ENCODE measurements at regions not wholly inside any gene's neighbourhood (a gene's known extent, or its start where the extent isn't known, plus 50 kb on each side); places are given as distances from the start of the nearest gene placed in this dataset.

- DNase-seq (ENCODE audit: low spot score) (no peak), ATAC-seq (ENCODE audit: low FRiP score) (no peak)
- no peak for TF ChIP-seq CTCF (IDR thresholded peaks at IDR 0.05)
Measured at GRCh38 chr7:25294624-25295023, 66.3 kb upstream of the NPVF start.

- DNase-seq (ENCODE audit: low spot score) (no peak), ATAC-seq (ENCODE audit: low FRiP score) (no peak)
- no peak for TF ChIP-seq CTCF (IDR thresholded peaks at IDR 0.05)
Measured at GRCh38 chr7:25295387-25295786, 67.1 kb upstream of the NPVF start.

GRCh38 chr7:25296086-25296485 lies 67.8 kb upstream of the NPVF start:
- no peak for ATAC-seq (ENCODE audit: low FRiP score)
- no peak for DNase-seq (ENCODE audit: low spot score)
- no peak for TF ChIP-seq CTCF (IDR thresholded peaks at IDR 0.05)

GRCh38 chr7:25297278-25297677 lies 69.0 kb upstream of the NPVF start:
- no peak for TF ChIP-seq CTCF (IDR thresholded peaks at IDR 0.05)
- no peak for DNase-seq (ENCODE audit: low spot score)
- no peak for ATAC-seq (ENCODE audit: low FRiP score)

- DNase-seq (ENCODE audit: low spot score) = no peak
- ATAC-seq (ENCODE audit: low FRiP score) = no peak
- TF ChIP-seq CTCF (IDR thresholded peaks at IDR 0.05) = no peak
Measured at GRCh38 chr7:25303281-25304181, 75.2 kb upstream of the NPVF start.

- DNase-seq (ENCODE audit: low spot score) (no peak), ATAC-seq (ENCODE audit: low FRiP score) (no peak)
- TF ChIP-seq CTCF (IDR thresholded peaks at IDR 0.05) = no peak
Measured at GRCh38 chr7:25304691-25305090, 76.4 kb upstream of the NPVF start.

GRCh38 chr7:25305831-25306230 lies 77.5 kb upstream of the NPVF start:
- TF ChIP-seq CTCF (IDR thresholded peaks at IDR 0.05) = no peak
- ATAC-seq (ENCODE audit: low FRiP score) = peak; percentile 75
- no peak for DNase-seq (ENCODE audit: low spot score)
